ENCODE measurements at regions not wholly inside any gene's neighbourhood (a gene's known extent, or its start where the extent isn't known, plus 50 kb on each side); places are given as distances from the start of the nearest gene placed in this dataset.

- Histone ChIP-seq H3K4me3 (replicated peaks in 1 of 4; ENCODE audit: control extremely low read depth in 1 of 4, insufficient read depth in 1 of 4, low read depth in 3 of 4, low read length in 4 of 4) (no peak overlapping the region), H3K27me3 (ENCODE audit: control insufficient read depth, insufficient read depth, low read length) (no peaks in the 10 kb centered on the region), H3K9me3 (ENCODE audit: control insufficient read depth, insufficient read depth, low read depth, low read length) (no peaks in the 10 kb centered on the region), H3K27ac (ENCODE audit: insufficient read depth, low read length) (no peak overlapping the region), H2AFZ (ENCODE audit: low read length) (no peak overlapping the region), H3K4me2 (ENCODE audit: extremely low read depth, insufficient read depth, low read length) (no peak overlapping the region), H3K36me3 (ENCODE audit: control insufficient read depth, insufficient read depth, low read length) (no peaks in the 10 kb centered on the region), H3K9ac (ENCODE audit: insufficient read depth, low read length) (no peak overlapping the region), H4K20me1 (ENCODE audit: control insufficient read depth, extremely low read depth, insufficient read depth, low read length) (no peaks in the 10 kb centered on the region), H3K4me1 (ENCODE audit: control insufficient read depth, extremely low read depth, insufficient read depth, low read length) (no peaks in the 10 kb centered on the region), H3K79me2 (ENCODE audit: control insufficient read depth, insufficient read depth, low read length) (no peaks in the 10 kb centered on the region)
- no peak for DNase-seq (ENCODE audit: low read depth in 2 of 2)
- TF ChIP-seq CTCF (conservative IDR thresholded peaks at IDR 0.05 in 1 of 2, IDR thresholded peaks at IDR 0.05 in 1 of 2; ENCODE audit: low read depth in 1 of 2, low read length in 2 of 2) (no peak), EZH2 (IDR thresholded peaks at IDR 0.05; ENCODE audit: low read length, missing control alignments) (no peak)
These were observed 59.7 kb upstream of the TCF20 start for GRCh38 chr22:42330170-42330569.

GRCh38 chr22:42329504-42329903 is 59.1 kb upstream of the TCF20 start:
- DNase-seq (ENCODE audit: low read depth in 2 of 2), result no peak
- Histone ChIP-seq H3K4me1 (ENCODE audit: control insufficient read depth, extremely low read depth, insufficient read depth, low read length) (no peaks in the 10 kb centered on the region), H3K27ac (ENCODE audit: insufficient read depth, low read length) (no peak overlapping the region), H3K9me3 (ENCODE audit: control insufficient read depth, insufficient read depth, low read depth, low read length) (no peaks in the 10 kb centered on the region), H3K4me3 (replicated peaks in 1 of 4; ENCODE audit: control extremely low read depth in 1 of 4, insufficient read depth in 1 of 4, low read depth in 3 of 4, low read length in 4 of 4) (no peak overlapping the region), H3K36me3 (ENCODE audit: control insufficient read depth, insufficient read depth, low read length) (no peaks in the 10 kb centered on the region), H3K9ac (ENCODE audit: insufficient read depth, low read length) (no peak overlapping the region), H3K79me2 (ENCODE audit: control insufficient read depth, insufficient read depth, low read length) (no peaks in the 10 kb centered on the region), H3K4me2 (ENCODE audit: extremely low read depth, insufficient read depth, low read length) (no peak overlapping the region), H2AFZ (ENCODE audit: low read length) (no peak overlapping the region), H4K20me1 (ENCODE audit: control insufficient read depth, extremely low read depth, insufficient read depth, low read length) (no peaks in the 10 kb centered on the region), H3K27me3 (ENCODE audit: control insufficient read depth, insufficient read depth, low read length) (no peaks in the 10 kb centered on the region)
- TF ChIP-seq EZH2 (IDR thresholded peaks at IDR 0.05; ENCODE audit: low read length, missing control alignments) (no peak), CTCF (conservative IDR thresholded peaks at IDR 0.05 in 1 of 2, IDR thresholded peaks at IDR 0.05 in 1 of 2; ENCODE audit: low read depth in 1 of 2, low read length in 2 of 2) (no peak)

- H3K36me3 ChIP-seq (ENCODE audit: control insufficient read depth, insufficient read depth, low read length), result no peaks in the 10 kb centered on the region
- H3K9me3 ChIP-seq (ENCODE audit: control insufficient read depth, insufficient read depth, low read depth, low read length), result no peaks in the 10 kb centered on the region
- no peaks in the 10 kb centered on the region for H4K20me1 ChIP-seq (ENCODE audit: control insufficient read depth, extremely low read depth, insufficient read depth, low read length)
- no peak for DNase-seq (ENCODE audit: low read depth in 2 of 2)
- TF ChIP-seq CTCF (conservative IDR thresholded peaks at IDR 0.05 in 1 of 2, IDR thresholded peaks at IDR 0.05 in 1 of 2; ENCODE audit: low read depth in 1 of 2, low read length in 2 of 2) (no peak), EZH2 (IDR thresholded peaks at IDR 0.05; ENCODE audit: low read length, missing control alignments) (no peak)
- no peaks in the 10 kb centered on the region for H3K79me2 ChIP-seq (ENCODE audit: control insufficient read depth, insufficient read depth, low read length)
- H3K27me3 ChIP-seq (ENCODE audit: control insufficient read depth, insufficient read depth, low read length), result no peaks in the 10 kb centered on the region
- no peak overlapping the region for H3K27ac ChIP-seq (ENCODE audit: insufficient read depth, low read length)
- H3K4me2 ChIP-seq (ENCODE audit: extremely low read depth, insufficient read depth, low read length), result no peak overlapping the region
- H3K9ac ChIP-seq (ENCODE audit: insufficient read depth, low read length), result no peak overlapping the region
- H3K4me1 ChIP-seq (ENCODE audit: control insufficient read depth, extremely low read depth, insufficient read depth, low read length), result no peaks in the 10 kb centered on the region
- H3K4me3 ChIP-seq (replicated peaks in 1 of 4; ENCODE audit: control extremely low read depth in 1 of 4, insufficient read depth in 1 of 4, low read depth in 3 of 4, low read length in 4 of 4), result no peak overlapping the region
- H2AFZ ChIP-seq (ENCODE audit: low read length), result no peak overlapping the region
These were observed 58.3 kb upstream of the TCF20 start for GRCh38 chr22:42328784-42329145.
